Nephron progenitor cell (in vitro differentiated cells): ENCODE measurements at regions not wholly inside any gene's neighbourhood (a gene's known extent, or its start where the extent isn't known, plus 50 kb on each side); places are given as distances from the start of the nearest gene placed in this dataset.

Experiments used
- DNase-seq: peaks from one replicate; pipeline ENCODE4 v3.0.0; 2021
- H3K27ac Mint-ChIP-seq: 2 replicates; pipeline ENCODE4 v1.8.0; 2021; ENCODE audit warnings: mild to moderate bottlenecking, moderate library complexity, mixed read lengths
- H3K27me3 Mint-ChIP-seq: 2 replicates; pipeline ENCODE4 v1.8.0; 2021; ENCODE audit warnings: mild to moderate bottlenecking, low read depth, mixed read lengths; ENCODE audit not compliant: poor library complexity
- H3K36me3 Mint-ChIP-seq: 2 replicates; pipeline ENCODE4 v1.8.0; 2021; ENCODE audit warnings: low read depth, mixed read lengths
- H3K4me1 Mint-ChIP-seq: 2 replicates; pipeline ENCODE4 v1.8.0; 2021; ENCODE audit warnings: mixed read lengths
- H3K4me3 Mint-ChIP-seq: 2 replicates; pipeline ENCODE4 v1.8.0; 2021; ENCODE audit warnings: mild to moderate bottlenecking, moderate library complexity, mixed read lengths
- H3K9me3 Mint-ChIP-seq: 2 replicates; pipeline ENCODE4 v1.8.0; 2021; ENCODE audit warnings: mild to moderate bottlenecking, moderate library complexity, mixed read lengths
- CTCF ChIP-seq: fragments of 200-600 bp; sonication (generic); IDR thresholded peaks from 2 replicates; pipeline ENCODE4 v1.5.0; 2021; ENCODE audit warnings: antibody characterized with exemption

- H3K27me3 Mint-ChIP-seq, result peaks cover 4% of the 10 kb centered on the region
- DNase-seq, result no peak
- no peak for TF ChIP-seq CTCF
- no peaks in the 10 kb centered on the region for H3K36me3 Mint-ChIP-seq
- no peak overlapping the region for H3K27ac Mint-ChIP-seq
- peaks cover 17% of the 10 kb centered on the region for H3K4me1 Mint-ChIP-seq
- H3K9me3 Mint-ChIP-seq, result peaks cover 12% of the 10 kb centered on the region
- no peak overlapping the region for H3K4me3 Mint-ChIP-seq
These were observed 137.0 kb downstream of the SLITRK6 start for GRCh38 chr13:85662186-85662585.

- no peak for TF ChIP-seq CTCF
- peaks cover 23% of the 10 kb centered on the region for H3K4me1 Mint-ChIP-seq
- DNase-seq, result no peak
- peaks cover 12% of the 10 kb centered on the region for H3K9me3 Mint-ChIP-seq
- H3K27me3 Mint-ChIP-seq, result peaks cover 4% of the 10 kb centered on the region
- no peak overlapping the region for H3K27ac Mint-ChIP-seq
- no peak overlapping the region for H3K4me3 Mint-ChIP-seq
- H3K36me3 Mint-ChIP-seq, result no peaks in the 10 kb centered on the region
These were observed 137.5 kb downstream of the SLITRK6 start for GRCh38 chr13:85661675-85662074.

GRCh38 chr13:85659493-85659892 lies 139.7 kb downstream of the SLITRK6 start:
- peaks cover 22% of the 10 kb centered on the region for H3K4me1 Mint-ChIP-seq
- no peak overlapping the region for H3K4me3 Mint-ChIP-seq
- H3K36me3 Mint-ChIP-seq, result no peaks in the 10 kb centered on the region
- TF ChIP-seq CTCF, result no peak
- H3K27me3 Mint-ChIP-seq, result peaks cover 4% of the 10 kb centered on the region
- peaks cover 12% of the 10 kb centered on the region for H3K9me3 Mint-ChIP-seq
- DNase-seq, result no peak
- no peak overlapping the region for H3K27ac Mint-ChIP-seq

- Mint-ChIP-seq H3K4me1 (peaks cover 22% of the 10 kb centered on the region), H3K4me3 (no peak overlapping the region), H3K9me3 (peaks cover 12% of the 10 kb centered on the region), H3K27ac (no peak overlapping the region), H3K36me3 (no peaks in the 10 kb centered on the region), H3K27me3 (peaks cover 8% of the 10 kb centered on the region)
- TF ChIP-seq CTCF, result no peak
- DNase-seq, result no peak
These were observed 141.3 kb downstream of the SLITRK6 start for GRCh38 chr13:85657942-85658341.

- H3K9me3 Mint-ChIP-seq, result peaks cover 3% of the 10 kb centered on the region
- peaks cover 22% of the 10 kb centered on the region for H3K4me1 Mint-ChIP-seq
- DNase-seq, result no peak
- no peak for TF ChIP-seq CTCF
- H3K27me3 Mint-ChIP-seq, result peaks cover 8% of the 10 kb centered on the region
- no peaks in the 10 kb centered on the region for H3K36me3 Mint-ChIP-seq
- H3K27ac Mint-ChIP-seq, result no peak overlapping the region
- no peak overlapping the region for H3K4me3 Mint-ChIP-seq
These were observed 144.2 kb downstream of the SLITRK6 start for GRCh38 chr13:85655040-85655439.

GRCh38 chr13:85654227-85654626 lies 145.0 kb downstream of the SLITRK6 start:
- no peak overlapping the region for H3K27ac Mint-ChIP-seq
- H3K4me3 Mint-ChIP-seq, result no peak overlapping the region
- H3K27me3 Mint-ChIP-seq, result peaks cover 8% of the 10 kb centered on the region
- no peak for DNase-seq
- H3K36me3 Mint-ChIP-seq, result no peaks in the 10 kb centered on the region
- no peak for TF ChIP-seq CTCF
- peaks cover 22% of the 10 kb centered on the region for H3K4me1 Mint-ChIP-seq
- H3K9me3 Mint-ChIP-seq, result no peaks in the 10 kb centered on the region
